ENCODE measurements at regions not wholly inside any gene's neighbourhood (a gene's known extent, or its start where the extent isn't known, plus 50 kb on each side); places are given as distances from the start of the nearest gene placed in this dataset.

GRCh38 chr2:17136877-17137276, 381.4 kb downstream of the RAD51AP2 start (continued):
- TF ChIP-seq ZBTB40 (IDR thresholded peaks at IDR 0.05; ENCODE audit: borderline replicate concordance): no peak

- FAIRE-seq (no peak), DNase-seq (ENCODE audit: low read depth, low spot score) (no peak), ATAC-seq (no peak)
- no peak overlapping the region for H3K27ac ChIP-seq (ENCODE audit: control insufficient read depth, insufficient read depth)
- POLR2A ChIA-PET: no interaction called here
- H3K79me2 ChIP-seq (ENCODE audit: control insufficient read depth, insufficient read depth, low read length): no peaks in the 10 kb centered on the region
- CTCF ChIA-PET: no interaction called here
- no peaks in the 10 kb centered on the region for H3K27me3 ChIP-seq (replicated peaks in 1 of 2; ENCODE audit: control insufficient read depth in 2 of 2, insufficient read depth in 2 of 2, low read length in 1 of 2)
- H3K4me1 ChIP-seq (ENCODE audit: control insufficient read depth, insufficient read depth, low read length): no peaks in the 10 kb centered on the region
- H3K9ac ChIP-seq (ENCODE audit: control insufficient read depth, insufficient read depth, low read length): no peak overlapping the region
- no peak overlapping the region for H3K4me3 ChIP-seq
- RAD21 ChIA-PET (ENCODE audit: unreplicated experiment): no interaction called here
- no peaks in the 10 kb centered on the region for H3K9me3 ChIP-seq (replicated peaks; ENCODE audit: control insufficient read depth, insufficient read depth, low read length)
- in situ Hi-C loops (cut with MboI) (no loop called here), intact Hi-C loops (cut with micrococcal nuclease; ENCODE audit: unreplicated experiment) (no loop called here)
- H4K20me1 ChIP-seq (ENCODE audit: control insufficient read depth, insufficient read depth): no peaks in the 10 kb centered on the region
- no peak overlapping the region for H2AFZ ChIP-seq (ENCODE audit: control insufficient read depth, low read depth, low read length)
- no peaks in the 10 kb centered on the region for H3K36me3 ChIP-seq (ENCODE audit: control insufficient read depth in 2 of 2, insufficient read depth in 2 of 2, low read length in 1 of 2)
- SMC1A ChIA-PET (ENCODE audit: uncharacterized antibody, unreplicated experiment): no interaction called here
- no TSS peak for BruUV-seq (replicated peaks)
- 1% methylated on average over 3 of the region's 3 CpGs for WGBS (ENCODE audit: insufficient coverage, insufficient replicate concordance, low lambda C conversion rate, missing lambda C conversion rate)
- H3K4me2 ChIP-seq (ENCODE audit: control insufficient read depth, insufficient read depth): no peak overlapping the region
- TF ChIP-seq ZNF217 (IDR thresholded peaks at IDR 0.05) (no peak), RFX5 (IDR thresholded peaks at IDR 0.05; ENCODE audit: low read depth, low read length) (no peak), YBX1 (IDR thresholded peaks at IDR 0.05) (no peak), PKNOX1 (IDR thresholded peaks at IDR 0.05) (no peak), JUND (IDR thresholded peaks at IDR 0.05; ENCODE audit: low read depth, low read length) (no peak), SIN3A (IDR thresholded peaks at IDR 0.05; ENCODE audit: low read depth, low read length) (no peak), MEF2A (IDR thresholded peaks at IDR 0.05; ENCODE audit: insufficient read depth, low read depth, low read length) (no peak), SMARCA5 (IDR thresholded peaks at IDR 0.05) (no peak), NFYB (IDR thresholded peaks at IDR 0.05; ENCODE audit: insufficient read depth, low read depth, low read length) (no peak), JUNB (IDR thresholded peaks at IDR 0.05) (no peak), ZNF24 (IDR thresholded peaks at IDR 0.05) (no peak), ZNF207 (IDR thresholded peaks at IDR 0.05; ENCODE audit: borderline replicate concordance) (no peak), TBL1XR1 (IDR thresholded peaks at IDR 0.05; ENCODE audit: low read depth, low read length) (no peak), TCF3 (IDR thresholded peaks at IDR 0.05; ENCODE audit: borderline replicate concordance, insufficient read depth, low read depth, low read length) (no peak), BRCA1 (IDR thresholded peaks at IDR 0.05; ENCODE audit: low read depth, low read length) (no peak), CEBPZ (IDR thresholded peaks at IDR 0.05; ENCODE audit: low read depth, low read length) (no peak), RUNX3 (IDR thresholded peaks at IDR 0.05; ENCODE audit: low read length) (no peak)
Observed at GRCh38 chr2:17136231-17136630, 382.0 kb downstream of the RAD51AP2 start.
